IMR-90 (cell line): ENCODE measurements at regions not wholly inside any gene's neighbourhood (a gene's known extent, or its start where the extent isn't known, plus 50 kb on each side); places are given as distances from the start of the nearest gene placed in this dataset.
"Not testable (repeated sequence)": the region's sequence is repeated elsewhere in the genome, so short reads cannot be mapped to it uniquely, and the experiment has no call there.

ENCODE experiments used
- ATAC-seq: fragments of 200-7000 bp; cut with Tn5 transposase; 2 replicates; pipeline ENCODE4 v1.9.1; 2020; ENCODE audit warnings: low read depth, mild to moderate bottlenecking, moderate library complexity
- BruUV-seq: library from RNA; stranded (reverse); fragments of 400-500 nt; replicated peaks from 2 replicates; lab custom pipeline; 2021; lab: Mats Ljungman, UMichigan
- CTCF ChIA-PET: fragments of 300-600 bp; formaldehyde crosslinking; extraction: SDS; loops from one replicate; lab custom pipeline; 2021; ENCODE audit warnings: antibody characterized with exemption; lab: Yijun Ruan, JAX
- POLR2A ChIA-PET: fragments of 300-600 bp; sonication (Branson Sonifier 250); formaldehyde crosslinking; loops from one replicate; lab custom pipeline; 2022; ENCODE audit warnings: antibody characterized with exemption; ENCODE audit not compliant: unreplicated experiment; lab: Charles Lee
- DNase-seq: peaks from one replicate; pipeline ENCODE4 v3.0.0; 2013
- H2AFZ ChIP-seq: replicated peaks from 2 replicates; pipeline ENCODE3; 2013; ENCODE audit warnings: low read length, mild to moderate bottlenecking; ENCODE audit not compliant: poor library complexity
- H2AK5ac ChIP-seq: 2 replicates; pipeline ENCODE4 v1.6.1; 2013; ENCODE audit warnings: low read depth, low read length, inconsistent platforms
- H2AK9ac ChIP-seq: replicated peaks from 2 replicates; pipeline ENCODE3; 2013; ENCODE audit warnings: mild to moderate bottlenecking, low read depth, low read length, moderate library complexity; ENCODE audit not compliant: poor library complexity
- H2BK120ac ChIP-seq: 2 replicates; pipeline ENCODE4 v1.6.1; 2013; ENCODE audit warnings: low read depth, low read length, inconsistent platforms
- H2BK15ac ChIP-seq: 3 replicates; pipeline ENCODE4 v1.6.1; 2013; ENCODE audit warnings: low read depth, low read length, inconsistent platforms
- H2BK20ac ChIP-seq: 2 replicates; pipeline ENCODE4 v1.6.1; 2013; ENCODE audit warnings: low read depth, mild to moderate bottlenecking, inconsistent platforms, low read length, moderate library complexity
- H2BK5ac ChIP-seq: 2 replicates; pipeline ENCODE4 v1.6.1; 2013; ENCODE audit warnings: mild to moderate bottlenecking, low read depth, low read length, inconsistent platforms; ENCODE audit not compliant: poor library complexity, severe bottlenecking
- H3K14ac ChIP-seq: replicated peaks from 2 replicates; pipeline ENCODE4 v1.6.1; 2013; ENCODE audit warnings: low read depth, low read length, inconsistent platforms
- H3K18ac ChIP-seq: 2 replicates; pipeline ENCODE4 v1.6.1; 2013; ENCODE audit warnings: low read depth, low read length, control low read depth
- H3K23ac ChIP-seq: 2 replicates; pipeline ENCODE4 v1.6.1; 2013; ENCODE audit warnings: low read depth, low read length, inconsistent platforms
- H3K27ac ChIP-seq: 2 replicates; pipeline ENCODE4 v1.5.1; 2013; ENCODE audit warnings: mild to moderate bottlenecking, control low read depth, low read length; ENCODE audit not compliant: insufficient read depth
- H3K27me3 ChIP-seq: 2 replicates; pipeline ENCODE4 v1.6.1; 2013; ENCODE audit warnings: low read length; ENCODE audit not compliant: control insufficient read depth, insufficient read depth
- H3K36me3 ChIP-seq: 2 replicates; pipeline ENCODE4 v1.6.1; 2013; ENCODE audit warnings: low read length, mixed read lengths; ENCODE audit not compliant: control insufficient read depth, insufficient read depth
- H3K4ac ChIP-seq: 2 replicates; pipeline ENCODE4 v1.6.1; 2013; ENCODE audit warnings: low read depth, low read length, inconsistent platforms
- H3K4me1 ChIP-seq: 2 replicates; pipeline ENCODE4 v1.6.1; 2013; ENCODE audit warnings: low read length, mixed read lengths; ENCODE audit not compliant: control insufficient read depth, insufficient read depth
- H3K4me2 ChIP-seq: 2 replicates; pipeline ENCODE4 v1.6.1; 2013; ENCODE audit warnings: low read depth, mild to moderate bottlenecking, control low read depth, low read length, moderate library complexity
- H3K4me3 ChIP-seq: 2 replicates; pipeline ENCODE4 v1.5.1; 2013; ENCODE audit warnings: low read depth, mild to moderate bottlenecking, control low read depth, low read length, moderate library complexity; ENCODE audit not compliant: insufficient read depth
- H3K56ac ChIP-seq: 2 replicates; pipeline ENCODE4 v1.6.1; 2013; ENCODE audit warnings: low read length, inconsistent platforms; ENCODE audit not compliant: insufficient read depth; ENCODE audit errors: extremely low read depth
- H3K79me1 ChIP-seq, 2 experiments: 2 replicates each; pipeline ENCODE4 v1.6.1; 2013; ENCODE audit warnings: low read length in 2 of 2, inconsistent platforms in 1 of 2, low read depth in 1 of 2
- H3K9ac ChIP-seq: 2 replicates; pipeline ENCODE4 v1.6.1; 2013; ENCODE audit warnings: low read depth, low read length, control low read depth
- H3K9me1 ChIP-seq: 2 replicates; pipeline ENCODE4 v1.6.1; 2013; ENCODE audit warnings: low read length, inconsistent platforms; ENCODE audit not compliant: insufficient read depth
- H3K9me3 ChIP-seq: 2 replicates; pipeline ENCODE4 v1.6.1; 2013; ENCODE audit warnings: low read length; ENCODE audit not compliant: control insufficient read depth, insufficient read depth
- H4K20me1 ChIP-seq: 2 replicates; pipeline ENCODE4 v1.6.1; 2013; ENCODE audit warnings: low read length, inconsistent platforms; ENCODE audit not compliant: insufficient read depth
- H4K5ac ChIP-seq: 2 replicates; pipeline ENCODE4 v1.6.1; 2013; ENCODE audit warnings: mild to moderate bottlenecking, low read depth, low read length, control low read depth
- H4K8ac ChIP-seq, 2 experiments: 2 replicates each; pipeline ENCODE4 v1.6.1; 2013; ENCODE audit warnings: low read depth in 2 of 2, low read length in 2 of 2, control low read depth in 1 of 2, inconsistent platforms in 1 of 2
- H4K91ac ChIP-seq: 2 replicates; pipeline ENCODE4 v1.6.1; 2013; ENCODE audit warnings: low read depth, low read length, inconsistent platforms; ENCODE audit not compliant: insufficient read depth
- NFE2L2 ChIP-seq: fragments of 150-350 bp; IDR thresholded peaks from 2 replicates; pipeline ENCODE4 v1.6.1; 2016; ENCODE audit warnings: low read depth, mild to moderate bottlenecking, low read length
- SMC3 ChIP-seq: fragments of 150-350 bp; IDR thresholded peaks from 2 replicates; pipeline ENCODE4 v1.6.1; 2016; ENCODE audit warnings: low read depth, mild to moderate bottlenecking, antibody characterized with exemption, low read length, moderate library complexity
- USF2 ChIP-seq: fragments of 150-350 bp; IDR thresholded peaks from 2 replicates; pipeline ENCODE4 v1.6.1; 2017; ENCODE audit warnings: mild to moderate bottlenecking, antibody characterized with exemption, low read length, low read depth
- WGBS, 2 experiments: methylation state at CpG; one replicate each; pipeline versions ENCODE4 v1.1.5 to v1.1.7; 2013; ENCODE audit warnings: missing lambda C conversion rate in 2 of 2; ENCODE audit not compliant: insufficient read length in 1 of 2; ENCODE audit errors: extremely low coverage in 2 of 2; 5-methylcytosine and 5-hydroxymethylcytosine counted together
- dilution Hi-C: fragments of 300-500 bp; cut with HindIII; formaldehyde crosslinking; loops from one replicate; pipeline ENCODE4 v1.14.3; 2018; ENCODE audit warnings: low sequenced_read_pairs; ENCODE audit not compliant: unreplicated experiment
- in situ Hi-C: fragments of 300-500 bp; cut with MboI; formaldehyde crosslinking; loops from 3 replicates; pipeline ENCODE4 v1.14.3; 2019; ENCODE audit warnings: low sequenced_read_pairs, inconsistent platforms, mixed read lengths
- intact Hi-C: fragments of 100-400 bp; cut with micrococcal nuclease; formaldehyde crosslinking; loops from 2 replicates; pipeline ENCODE4 v1.10.0; 2022

DNA sequence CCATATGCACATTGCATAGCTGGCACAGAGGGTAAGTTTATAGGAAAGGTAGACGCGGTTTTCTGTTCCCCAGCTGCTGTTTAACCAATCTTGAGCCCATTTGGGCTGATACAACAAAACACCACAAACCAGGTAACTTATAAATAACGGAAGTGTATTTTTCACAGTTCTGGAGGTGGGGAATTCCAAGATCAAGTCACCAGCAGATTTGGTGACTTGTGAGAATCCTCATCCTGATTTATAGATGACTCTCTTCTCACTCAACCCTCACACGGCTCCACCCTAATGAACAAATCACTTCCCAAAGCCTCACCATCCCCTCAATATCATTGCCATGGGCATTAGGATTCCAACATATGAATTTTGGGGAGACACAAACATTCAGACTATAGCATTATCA is 694.4 kb upstream of the NR2F2 start:
- dilution Hi-C loops: no loop called here
- ATAC-seq: no peak
- H4K5ac ChIP-seq: no peak overlapping the region
- H3K36me3 ChIP-seq: no peaks in the 10 kb centered on the region
- no peak overlapping the region for H3K23ac ChIP-seq
- no peak overlapping the region for H3K4me3 ChIP-seq
- H2AFZ ChIP-seq: no peak overlapping the region
- no peak overlapping the region for H4K91ac ChIP-seq
- CTCF ChIA-PET: no interaction called here
- no peak overlapping the region for H3K18ac ChIP-seq
- TF ChIP-seq NFE2L2 (no peak), USF2 (no peak), SMC3 (no peak)
- H2BK15ac ChIP-seq: no peak overlapping the region
- H2BK5ac ChIP-seq: no peak overlapping the region
- no peak overlapping the region for H2BK120ac ChIP-seq
- DNase-seq: no peak
- no peak overlapping the region for H2AK5ac ChIP-seq
- no peak overlapping the region for H4K8ac ChIP-seq
- H2BK20ac ChIP-seq: no peak overlapping the region
- no peak overlapping the region for H3K56ac ChIP-seq
- H3K9me1 ChIP-seq: no peaks in the 10 kb centered on the region
- H3K4me1 ChIP-seq: no peaks in the 10 kb centered on the region
- intact Hi-C loops: no loop called here
- no peaks in the 10 kb centered on the region for H3K9me3 ChIP-seq
- H3K4ac ChIP-seq: no peak overlapping the region
- no peaks in the 10 kb centered on the region for H4K20me1 ChIP-seq
- no peak overlapping the region for H3K14ac ChIP-seq
- no peak overlapping the region for H2AK9ac ChIP-seq
- in situ Hi-C loops: no loop called here
- POLR2A ChIA-PET: no interaction called here
- no peaks in the 10 kb centered on the region for H3K27me3 ChIP-seq
- H3K4me2 ChIP-seq: no peak overlapping the region
- no TSS peak for BruUV-seq
- WGBS, 2 experiments: 80% methylated on average over 1 of the region's 4 CpGs; no CpG with 5 or more reads in 1 of the 2 experiments
- H3K9ac ChIP-seq: no peak overlapping the region
- H3K27ac ChIP-seq: no peak overlapping the region
- H3K79me1 ChIP-seq: no peaks in the 10 kb centered on the region

DNA sequence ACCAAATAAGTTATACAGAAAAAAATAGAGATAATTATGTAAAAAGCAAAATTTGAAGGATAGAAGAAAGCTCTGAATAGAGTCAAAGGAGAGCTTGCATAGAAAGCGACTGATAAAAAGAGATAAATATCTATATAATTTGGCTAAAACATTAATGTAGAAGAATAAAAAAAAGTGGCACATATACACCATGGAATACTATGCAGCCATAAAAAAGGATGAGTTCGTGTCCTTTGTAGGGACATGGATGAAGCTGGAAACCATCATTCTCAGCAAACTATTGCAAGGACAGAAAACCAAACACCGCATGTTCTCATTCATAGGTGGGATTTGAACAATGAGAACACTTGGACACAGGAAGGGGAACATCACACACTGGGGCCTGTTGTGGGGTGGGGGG is 693.3 kb upstream of the NR2F2 start:
- H4K5ac ChIP-seq, H4K91ac ChIP-seq, intact Hi-C loops, H3K79me1 ChIP-seq, H3K36me3 ChIP-seq, POLR2A ChIA-PET, H2AK5ac ChIP-seq, ATAC-seq, in situ Hi-C loops, H2BK20ac ChIP-seq, H3K4ac ChIP-seq, H2AK9ac ChIP-seq, H3K23ac ChIP-seq, H4K8ac ChIP-seq, CTCF ChIA-PET, dilution Hi-C loops, H3K56ac ChIP-seq, H3K9me3 ChIP-seq, DNase-seq, H3K4me3 ChIP-seq, H4K20me1 ChIP-seq, BruUV-seq, H3K18ac ChIP-seq, H2BK5ac ChIP-seq, H3K9ac ChIP-seq, H3K9me1 ChIP-seq, H3K27me3 ChIP-seq, H3K4me1 ChIP-seq, H3K14ac ChIP-seq, H2AFZ ChIP-seq, H3K27ac ChIP-seq, H3K4me2 ChIP-seq, H2BK120ac ChIP-seq, H2BK15ac ChIP-seq: not testable (repeated sequence)
- no CpG with 5 or more reads among the region's 3 CpGs for WGBS, 2 experiments
